CD4-positive, alpha-beta T cell (primary cell): ENCODE measurements at regions not wholly inside any gene's neighbourhood (a gene's known extent, or its start where the extent isn't known, plus 50 kb on each side); places are given as distances from the start of the nearest gene placed in this dataset.

Experiments
- ATAC-seq: fragments of 200-7000 bp; cut with Tn5 transposase; one replicate; pipeline ENCODE4 v1.10.0; 2022; ENCODE audit warnings: mild to moderate bottlenecking; ENCODE audit not compliant: poor library complexity
- CTCF ChIA-PET: fragments of 350-600 bp; sonication (Branson Sonifier 250); formaldehyde crosslinking; loops from one replicate; lab custom pipeline; 2021; ENCODE audit warnings: antibody characterized with exemption, inconsistent platforms; lab: Charles Lee
- POLR2A ChIA-PET: fragments of 350-600 bp; sonication (Branson Sonifier 250); formaldehyde crosslinking; loops from one replicate; lab custom pipeline; 2021; ENCODE audit warnings: antibody characterized with exemption, inconsistent platforms; lab: Charles Lee
- DNase-seq, 14 experiments: peaks; one replicate each; pipeline ENCODE4 v3.0.0-alpha.2; 2013 to 2020; ENCODE audit warnings: mixed read lengths in 2 of 14
- H3K27ac ChIP-seq, 2 donors: one replicate each; pipeline versions ENCODE4 v1.5.1 to v1.7.0; 2013; ENCODE audit warnings: low read length in 2 of 2, low read depth in 1 of 2, mild to moderate bottlenecking in 1 of 2
- H3K27me3 ChIP-seq, 2 experiments: 1 replicate in 1 of 2; 2 replicates in 1 of 2; pipeline versions ENCODE4 v1.6.1 to v1.7.0; 2013; ENCODE audit warnings: low read length in 2 of 2, control low read depth in 1 of 2, mild to moderate bottlenecking in 1 of 2, moderate library complexity in 1 of 2; ENCODE audit not compliant: insufficient read depth in 2 of 2, control insufficient read depth in 1 of 2
- H3K36me3 ChIP-seq: one replicate; pipeline ENCODE4 v1.6.1; 2013; ENCODE audit warnings: low read length, control low read depth; ENCODE audit not compliant: insufficient read depth
- H3K4me1 ChIP-seq: one replicate; pipeline ENCODE4 v1.6.1; 2013; ENCODE audit warnings: low read length, control low read depth; ENCODE audit not compliant: insufficient read depth
- H3K4me3 ChIP-seq: one replicate; pipeline ENCODE4 v1.5.1; 2013; ENCODE audit warnings: mild to moderate bottlenecking, low read length, moderate library complexity
- H3K9me3 ChIP-seq, 2 experiments: 1 replicate in 1 of 2; 2 replicates in 1 of 2; pipeline versions ENCODE4 v1.6.1 to v1.7.0; 2013; ENCODE audit warnings: low read length in 2 of 2, mild to moderate bottlenecking in 2 of 2, control low read depth in 1 of 2, moderate library complexity in 1 of 2; ENCODE audit not compliant: control insufficient read depth in 1 of 2, insufficient read depth in 1 of 2
- H3K27ac Mint-ChIP-seq: one replicate; pipeline ENCODE4 v1.8.0; 2020; ENCODE audit warnings: mixed read lengths
- H3K27me3 Mint-ChIP-seq: one replicate; pipeline ENCODE4 v1.8.0; 2021; ENCODE audit warnings: mixed read lengths
- H3K36me3 Mint-ChIP-seq: one replicate; pipeline ENCODE4 v1.8.0; 2021; ENCODE audit warnings: low read depth, mixed read lengths
- H3K4me1 Mint-ChIP-seq: one replicate; pipeline ENCODE4 v1.8.0; 2021; ENCODE audit warnings: low read depth, mixed read lengths
- H3K4me3 Mint-ChIP-seq: one replicate; pipeline ENCODE4 v1.8.0; 2020; ENCODE audit warnings: mild to moderate bottlenecking, mixed read lengths
- H3K9me3 Mint-ChIP-seq: one replicate; pipeline ENCODE4 v1.8.0; 2020; ENCODE audit warnings: mixed read lengths
- CTCF ChIP-seq: fragments of 200-600 bp; IDR thresholded peaks from one replicate; pipeline ENCODE4 v1.8.0; 2022; ENCODE audit warnings: antibody characterized with exemption, mild to moderate bottlenecking
- intact Hi-C, 2 experiments: fragments of 100-400 bp; cut with DNase I in 1 of 2; cut with micrococcal nuclease in 1 of 2; formaldehyde crosslinking; loops; one replicate each; pipeline versions ENCODE4 v1.15.1 to v1.9.0; 2023 to 2025; cut with DNase I, micrococcal nuclease

GRCh38 chr17:428414-428813 lies 75.8 kb upstream of the RPH3AL start:
- DNase-seq, result no peak
- H3K4me3 Mint-ChIP-seq, result no peak overlapping the region
- CTCF ChIA-PET, result no interaction called here
- intact Hi-C loops, result no loop called here
- no peak for ATAC-seq
- POLR2A ChIA-PET, result no interaction called here
- H3K36me3 Mint-ChIP-seq, result no peaks in the 10 kb centered on the region
- Histone ChIP-seq H3K27me3 (no peaks in the 10 kb centered on the region), H3K4me3 (no peak overlapping the region), H3K36me3 (no peaks in the 10 kb centered on the region), H3K9me3 (peaks cover 0 to 10% of the 10 kb centered on the region in 2 experiments), H3K27ac (no peak overlapping the region), H3K4me1 (no peaks in the 10 kb centered on the region)
- peaks cover 4% of the 10 kb centered on the region for H3K4me1 Mint-ChIP-seq
- no peak overlapping the region for H3K27ac Mint-ChIP-seq
- no peaks in the 10 kb centered on the region for H3K9me3 Mint-ChIP-seq
- no peaks in the 10 kb centered on the region for H3K27me3 Mint-ChIP-seq
- no peak for TF ChIP-seq CTCF

- CTCF ChIA-PET, result no interaction called here
- Mint-ChIP-seq H3K4me3 (no peak overlapping the region), H3K9me3 (no peaks in the 10 kb centered on the region), H3K27ac (no peak overlapping the region), H3K4me1 (peaks cover 4% of the 10 kb centered on the region), H3K27me3 (no peaks in the 10 kb centered on the region), H3K36me3 (no peaks in the 10 kb centered on the region)
- no peaks in the 10 kb centered on the region for H3K36me3 ChIP-seq
- H3K9me3 ChIP-seq, result peaks cover 0 to 10% of the 10 kb centered on the region in 2 experiments
- no peak for TF ChIP-seq CTCF
- no peak for ATAC-seq
- POLR2A ChIA-PET, result no interaction called here
- DNase-seq, result no peak
- intact Hi-C loops, result no loop called here
- H3K27me3 ChIP-seq, result no peaks in the 10 kb centered on the region
- H3K4me3 ChIP-seq, result no peak overlapping the region
- H3K4me1 ChIP-seq, result no peaks in the 10 kb centered on the region
- H3K27ac ChIP-seq, result no peak overlapping the region
These were observed 75.3 kb upstream of the RPH3AL start for GRCh38 chr17:427891-428290.

GRCh38 chr17:427327-427726 lies 74.7 kb upstream of the RPH3AL start:
- ChIA-PET POLR2A (no interaction called here), CTCF (no interaction called here)
- no peak overlapping the region for H3K4me3 ChIP-seq
- H3K9me3 Mint-ChIP-seq, result no peaks in the 10 kb centered on the region
- H3K36me3 Mint-ChIP-seq, result no peaks in the 10 kb centered on the region
- H3K36me3 ChIP-seq, result no peaks in the 10 kb centered on the region
- H3K9me3 ChIP-seq, result peaks cover 0 to 10% of the 10 kb centered on the region in 2 experiments
- TF ChIP-seq CTCF, result no peak
- ATAC-seq (no peak), DNase-seq (no peak)
- intact Hi-C loops, result no loop called here
- no peaks in the 10 kb centered on the region for H3K27me3 Mint-ChIP-seq
- H3K4me3 Mint-ChIP-seq, result no peak overlapping the region
- peaks cover 4% of the 10 kb centered on the region for H3K4me1 Mint-ChIP-seq
- no peak overlapping the region for H3K27ac Mint-ChIP-seq
- no peak overlapping the region for H3K27ac ChIP-seq
- no peaks in the 10 kb centered on the region for H3K27me3 ChIP-seq
- peaks cover 3% of the 10 kb centered on the region for H3K4me1 ChIP-seq
